NT2/D1 (cell line): ENCODE measurements at regions not wholly inside any gene's neighbourhood (a gene's known extent, or its start where the extent isn't known, plus 50 kb on each side); places are given as distances from the start of the nearest gene placed in this dataset.

Source experiments
- YY1 ChIP-seq: IDR thresholded peaks from 2 replicates; pipeline ENCODE4 v1.6.1; 2011; ENCODE audit not compliant: insufficient read length, insufficient read depth
- ZNF274 ChIP-seq: IDR thresholded peaks from 2 replicates; pipeline ENCODE4 v1.6.1; 2011; ENCODE audit warnings: mild to moderate bottlenecking, low read depth, low read length

DNA sequence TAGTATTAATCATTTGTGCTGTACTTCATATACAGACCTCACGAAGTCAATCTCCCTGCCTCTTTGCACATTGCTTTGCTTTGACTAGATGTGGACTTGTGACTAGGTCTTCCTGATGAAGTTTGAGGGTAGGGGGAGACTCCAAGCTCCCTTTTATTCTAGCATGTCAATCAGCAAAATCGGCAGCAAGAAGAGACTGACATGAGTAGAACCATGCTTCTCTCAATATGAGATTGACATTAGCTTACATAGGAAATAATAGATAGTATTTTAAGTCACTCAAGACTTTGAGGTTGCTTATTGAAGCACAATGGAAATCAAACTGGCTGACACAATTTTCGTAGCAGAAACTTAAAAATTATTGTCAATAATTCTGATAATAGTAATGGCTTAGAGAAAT, 866.4 kb upstream of the ADAMTS5 start:
- no peak for TF ChIP-seq ZNF274
- no peak for TF ChIP-seq YY1
